ENCODE measurements at regions not wholly inside any gene's neighbourhood (a gene's known extent, or its start where the extent isn't known, plus 50 kb on each side); places are given as distances from the start of the nearest gene placed in this dataset.

GRCh38 chr16:72434159-72434558, 262.2 kb upstream of the PMFBP1 start:
- no peaks in the 10 kb centered on the region for H3K4me1 ChIP-seq (ENCODE audit: control insufficient read depth, low read length)
- no peak overlapping the region for H3K4me3 ChIP-seq (ENCODE audit: low read length)
- H4K20me1 ChIP-seq (ENCODE audit: control insufficient read depth, insufficient read depth, low read depth, low read length), result no peaks in the 10 kb centered on the region
- no peak overlapping the region for H3K27ac ChIP-seq (ENCODE audit: low read depth, low read length)
- H3K27me3 ChIP-seq (ENCODE audit: control insufficient read depth, low read length), result no peaks in the 10 kb centered on the region
- H3K4me2 ChIP-seq (ENCODE audit: low read length), result no peak overlapping the region
- TF ChIP-seq EZH2phosphoT487 (IDR thresholded peaks at IDR 0.05; ENCODE audit: borderline replicate concordance, low read length) (no peak), CTCF (IDR thresholded peaks at IDR 0.05; ENCODE audit: low read depth, low read length, poor library complexity, severe bottlenecking) (no peak)
- peaks cover 12% of the 10 kb centered on the region for H3K9me3 ChIP-seq (ENCODE audit: control insufficient read depth, insufficient read depth, low read length)
- no peaks in the 10 kb centered on the region for H3K9me2 ChIP-seq (replicated peaks; ENCODE audit: control insufficient read depth, low read length)
- no peaks in the 10 kb centered on the region for H3K79me2 ChIP-seq (ENCODE audit: control insufficient read depth, low read length)
- H3F3A ChIP-seq (ENCODE audit: control insufficient read depth, insufficient read depth), result no peaks in the 10 kb centered on the region
- no peaks in the 10 kb centered on the region for H3K36me3 ChIP-seq (ENCODE audit: control insufficient read depth, low read length)

GRCh38 chr16:72430121-72430520, 258.2 kb upstream of the PMFBP1 start:
- no peaks in the 10 kb centered on the region for H3K9me2 ChIP-seq (replicated peaks; ENCODE audit: control insufficient read depth, low read length)
- no peaks in the 10 kb centered on the region for H4K20me1 ChIP-seq (ENCODE audit: control insufficient read depth, insufficient read depth, low read depth, low read length)
- H3K4me3 ChIP-seq (ENCODE audit: low read length), result no peak overlapping the region
- H3K4me1 ChIP-seq (ENCODE audit: control insufficient read depth, low read length), result no peaks in the 10 kb centered on the region
- H3F3A ChIP-seq (ENCODE audit: control insufficient read depth, insufficient read depth), result no peaks in the 10 kb centered on the region
- H3K36me3 ChIP-seq (ENCODE audit: control insufficient read depth, low read length), result no peaks in the 10 kb centered on the region
- H3K27me3 ChIP-seq (ENCODE audit: control insufficient read depth, low read length), result no peaks in the 10 kb centered on the region
- H3K4me2 ChIP-seq (ENCODE audit: low read length), result no peak overlapping the region
- peaks cover 12% of the 10 kb centered on the region for H3K9me3 ChIP-seq (ENCODE audit: control insufficient read depth, insufficient read depth, low read length)
- no peaks in the 10 kb centered on the region for H3K79me2 ChIP-seq (ENCODE audit: control insufficient read depth, low read length)
- TF ChIP-seq CTCF (IDR thresholded peaks at IDR 0.05; ENCODE audit: low read depth, low read length, poor library complexity, severe bottlenecking) (no peak), EZH2phosphoT487 (IDR thresholded peaks at IDR 0.05; ENCODE audit: borderline replicate concordance, low read length) (no peak)
- H3K27ac ChIP-seq (ENCODE audit: low read depth, low read length), result no peak overlapping the region

- H3F3A ChIP-seq (ENCODE audit: control insufficient read depth, insufficient read depth), result no peaks in the 10 kb centered on the region
- H3K27me3 ChIP-seq (ENCODE audit: control insufficient read depth, low read length), result no peaks in the 10 kb centered on the region
- no peak overlapping the region for H3K4me2 ChIP-seq (ENCODE audit: low read length)
- 0 out of 2 replicates have a peak, but pooled peaks cover 2% of the 10 kb centered on the region for H3K36me3 ChIP-seq (ENCODE audit: control insufficient read depth, low read length)
- H3K9me3 ChIP-seq (ENCODE audit: control insufficient read depth, insufficient read depth, low read length), result peaks cover 13% of the 10 kb centered on the region
- no peak overlapping the region for H3K4me3 ChIP-seq (ENCODE audit: low read length)
- H3K9me2 ChIP-seq (replicated peaks; ENCODE audit: control insufficient read depth, low read length), result no peaks in the 10 kb centered on the region
- no peaks in the 10 kb centered on the region for H3K79me2 ChIP-seq (ENCODE audit: control insufficient read depth, low read length)
- no peak for TF ChIP-seq CTCF (IDR thresholded peaks at IDR 0.05; ENCODE audit: low read depth, low read length, poor library complexity, severe bottlenecking)
- H4K20me1 ChIP-seq (ENCODE audit: control insufficient read depth, insufficient read depth, low read depth, low read length), result no peaks in the 10 kb centered on the region
- H3K27ac ChIP-seq (ENCODE audit: low read depth, low read length), result no peak overlapping the region
- H3K4me1 ChIP-seq (ENCODE audit: control insufficient read depth, low read length), result 0 out of 2 replicates have a peak, but pooled peaks cover 2% of the 10 kb centered on the region
These were observed 257.7 kb upstream of the PMFBP1 start for GRCh38 chr16:72429671-72430081.

Measured in DOHH2 (cell line).